Body of pancreas (tissue), 4 donors: ENCODE measurements at regions not wholly inside any gene's neighbourhood (a gene's known extent, or its start where the extent isn't known, plus 50 kb on each side); places are given as distances from the start of the nearest gene placed in this dataset.

Source experiments
- ATAC-seq: fragments of 150-250 bp; one replicate; pipeline ENCODE4 v1.9.1; 2016
- DNase-seq, 4 donors: peaks; one replicate each; pipeline ENCODE4 v3.0.0-alpha.2; 2019
- H3K27ac ChIP-seq, 4 donors: fragments of 200-600 bp; sonication (generic); 1 replicate in 3 of 4; 2 replicates in 1 of 4; pipeline versions ENCODE4 v1.5.1 to v1.6.1; 2016 to 2019; ENCODE audit warnings: mild to moderate bottlenecking in 1 of 4, mixed read lengths in 1 of 4, moderate library complexity in 1 of 4
- H3K27me3 ChIP-seq, 2 donors: fragments of 200-600 bp; sonication (generic); one replicate each; pipeline ENCODE4 v1.6.0; 2016; ENCODE audit warnings: mild to moderate bottlenecking in 1 of 2
- H3K36me3 ChIP-seq, 2 donors: fragments of 200-600 bp; sonication (generic); replicated peaks in 1 of 2; 2 replicates each; pipeline ENCODE4 v1.5.1; 2016; ENCODE audit warnings: low read depth in 2 of 2; ENCODE audit not compliant: insufficient read depth in 1 of 2
- H3K4me1 ChIP-seq: fragments of 200-600 bp; sonication (generic); one replicate; pipeline ENCODE4 v1.6.0; 2016
- H3K4me3 ChIP-seq, 2 donors: fragments of 200-600 bp; sonication (generic); 1 replicate in 1 of 2; 2 replicates in 1 of 2; pipeline ENCODE4 v1.5.1; 2016 to 2019
- H3K9me3 ChIP-seq, 3 donors: fragments of 200-600 bp; sonication (generic); 1 replicate in 2 of 3; 2 replicates in 1 of 3; pipeline ENCODE4 v1.5.1; 2016
- POLR2A ChIP-seq, 3 donors: fragments of 450-650 bp; IDR thresholded peaks; one replicate each; pipeline ENCODE4 v1.6.1; 2016; ENCODE audit warnings: antibody characterized with exemption in 3 of 3, mild to moderate bottlenecking in 2 of 3
- WGBS, 2 donors: methylation state at CpG; one replicate each; pipeline ENCODE4 v1.1.5; 2017; 5-methylcytosine and 5-hydroxymethylcytosine counted together
- intact Hi-C: fragments of 100-400 bp; cut with DNase I; formaldehyde crosslinking; loops from one replicate; pipeline ENCODE4 v1.15.1; 2023
- TF ChIP-seq, protein P1 (sequence below), 7 experiments: fragments of 450-650 bp in 4 of 7; fragments of 200-600 bp in 3 of 7; sonication (generic) in 3 of 7; IDR thresholded peaks; one replicate each; pipeline ENCODE4 v1.5.1; 2016 to 2019; ENCODE audit warnings: antibody characterized with exemption in 7 of 7

DNA sequence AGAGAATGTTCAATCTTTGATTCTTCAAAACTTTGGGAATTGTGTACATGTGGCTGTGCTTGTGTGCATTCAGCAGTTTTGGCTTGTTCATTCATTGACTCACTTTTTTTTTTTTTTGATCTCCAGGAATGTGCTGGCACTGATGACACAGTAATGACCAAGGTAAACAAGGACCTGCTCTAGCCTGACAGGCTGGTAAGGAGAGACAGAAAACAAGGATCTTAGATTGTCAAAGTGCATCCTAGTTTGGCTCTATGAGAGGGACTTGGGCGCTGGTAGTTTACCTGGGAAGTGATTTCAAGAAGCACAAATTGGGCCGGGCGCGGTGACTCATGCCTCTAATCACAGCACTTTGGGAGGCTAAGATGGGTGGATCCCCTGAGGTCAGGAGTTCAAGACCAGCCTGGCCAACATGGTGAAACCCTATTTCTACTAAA, 233.1 kb upstream of the WSCD1 start:
- intact Hi-C loops: no loop called here
- Histone ChIP-seq H3K27me3 (no peaks in the 10 kb centered on the region), H3K4me3 (no peak overlapping the region), H3K27ac (no peak overlapping the region), H3K4me1 (no peaks in the 10 kb centered on the region), H3K36me3 (no peaks in the 10 kb centered on the region), H3K9me3 (no peaks in the 10 kb centered on the region)
- WGBS, 2 donors: 85 to 94% methylated on average over 4 of the region's 4 CpGs
- DNase-seq (no peak), ATAC-seq (no peak)
- no peak for TF ChIP-seq POLR2A (IDR thresholded peaks at IDR 0.05)
- TF ChIP-seq, protein P1, sequence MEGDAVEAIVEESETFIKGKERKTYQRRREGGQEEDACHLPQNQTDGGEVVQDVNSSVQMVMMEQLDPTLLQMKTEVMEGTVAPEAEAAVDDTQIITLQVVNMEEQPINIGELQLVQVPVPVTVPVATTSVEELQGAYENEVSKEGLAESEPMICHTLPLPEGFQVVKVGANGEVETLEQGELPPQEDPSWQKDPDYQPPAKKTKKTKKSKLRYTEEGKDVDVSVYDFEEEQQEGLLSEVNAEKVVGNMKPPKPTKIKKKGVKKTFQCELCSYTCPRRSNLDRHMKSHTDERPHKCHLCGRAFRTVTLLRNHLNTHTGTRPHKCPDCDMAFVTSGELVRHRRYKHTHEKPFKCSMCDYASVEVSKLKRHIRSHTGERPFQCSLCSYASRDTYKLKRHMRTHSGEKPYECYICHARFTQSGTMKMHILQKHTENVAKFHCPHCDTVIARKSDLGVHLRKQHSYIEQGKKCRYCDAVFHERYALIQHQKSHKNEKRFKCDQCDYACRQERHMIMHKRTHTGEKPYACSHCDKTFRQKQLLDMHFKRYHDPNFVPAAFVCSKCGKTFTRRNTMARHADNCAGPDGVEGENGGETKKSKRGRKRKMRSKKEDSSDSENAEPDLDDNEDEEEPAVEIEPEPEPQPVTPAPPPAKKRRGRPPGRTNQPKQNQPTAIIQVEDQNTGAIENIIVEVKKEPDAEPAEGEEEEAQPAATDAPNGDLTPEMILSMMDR (IDR thresholded peaks at IDR 0.05): no peak

DNA sequence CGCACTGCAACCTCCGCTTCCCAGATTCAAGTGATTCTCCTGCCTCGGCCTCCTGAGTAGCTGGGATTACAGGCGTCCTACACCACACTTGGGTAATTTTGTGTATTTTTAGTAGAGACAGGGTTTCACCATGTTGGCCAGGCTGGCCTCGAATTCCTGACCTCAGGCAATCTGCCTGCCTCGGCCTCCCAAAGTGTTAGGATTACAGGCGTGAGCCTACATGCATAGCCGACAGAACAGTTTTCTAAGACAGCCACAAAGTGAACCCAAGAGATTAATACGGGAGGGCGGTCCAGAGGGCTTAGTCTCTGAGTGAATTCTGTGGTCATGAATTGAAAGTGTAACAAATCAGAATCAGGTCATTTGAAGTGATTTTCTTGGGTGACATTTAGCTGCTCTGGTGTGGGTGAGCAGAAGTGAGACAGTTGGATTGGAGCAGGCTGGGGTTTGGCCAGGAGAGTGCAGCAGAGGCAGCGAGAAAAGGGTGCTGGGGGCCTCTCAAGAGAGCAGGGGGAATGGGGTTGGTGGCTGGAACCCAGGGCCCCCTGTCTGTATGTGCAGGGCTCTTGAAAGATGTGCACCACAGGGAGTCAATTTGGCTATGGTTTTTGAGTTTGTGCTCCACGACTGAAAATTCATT, 231.4 kb upstream of the WSCD1 start:
- 67 to 70% methylated on average over 9 to 12 of the region's 12 CpGs for WGBS, 2 donors
- no peak overlapping the region for H3K27ac ChIP-seq
- no peak for ATAC-seq

DNA sequence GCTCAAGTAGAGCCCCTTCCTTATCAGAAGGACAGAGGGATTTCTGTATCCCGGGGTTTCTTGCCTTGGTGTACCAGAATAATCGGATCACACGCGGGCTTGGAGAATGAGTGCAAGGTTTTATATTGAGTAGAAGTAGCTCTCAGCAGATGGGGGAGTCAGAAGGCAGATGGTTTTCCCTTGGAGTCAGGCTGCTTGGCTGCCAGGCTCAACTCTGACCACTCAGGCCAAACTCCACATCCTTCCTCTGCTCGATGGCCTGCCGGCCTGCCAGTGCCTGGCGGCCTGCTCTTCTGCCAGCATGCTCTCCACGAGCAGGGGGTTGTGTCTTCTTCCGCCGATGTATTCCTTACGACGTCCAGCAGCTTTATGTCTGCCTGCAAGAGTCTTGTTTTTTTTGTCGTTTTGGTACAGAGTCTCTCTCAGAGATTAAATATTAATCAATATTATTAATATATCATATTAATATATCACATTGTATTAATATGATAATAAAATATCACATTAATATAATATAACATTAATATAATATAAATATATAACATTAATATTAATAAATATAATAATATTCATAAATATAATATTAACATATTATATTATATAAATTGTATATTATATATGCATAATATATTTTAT, 229.2 kb upstream of the WSCD1 start:
- H3K36me3 ChIP-seq: no peaks in the 10 kb centered on the region
- H3K4me3 ChIP-seq: no peak overlapping the region
- no peak for ATAC-seq
- no peak overlapping the region for H3K27ac ChIP-seq
- no peaks in the 10 kb centered on the region for H3K4me1 ChIP-seq
- DNase-seq: no peak
- H3K27me3 ChIP-seq: no peaks in the 10 kb centered on the region
- WGBS, 2 donors: 78 to 81% methylated on average over 13 of the region's 13 CpGs
- intact Hi-C loops: no loop called here
- TF ChIP-seq, protein P1 (IDR thresholded peaks at IDR 0.05): no peak
- H3K9me3 ChIP-seq: no peaks in the 10 kb centered on the region

More for the DNA sequence above, 231.4 kb upstream of the WSCD1 start:
- intact Hi-C loops: no loop called here
- H3K4me3 ChIP-seq: no peak overlapping the region
- H3K36me3 ChIP-seq: no peaks in the 10 kb centered on the region
- no peak for DNase-seq
- no peaks in the 10 kb centered on the region for H3K9me3 ChIP-seq
- H3K27me3 ChIP-seq: no peaks in the 10 kb centered on the region
- no peak for TF ChIP-seq POLR2A (IDR thresholded peaks at IDR 0.05)
- TF ChIP-seq, protein P1 (IDR thresholded peaks at IDR 0.05): no peak
- H3K4me1 ChIP-seq: no peaks in the 10 kb centered on the region

DNA sequence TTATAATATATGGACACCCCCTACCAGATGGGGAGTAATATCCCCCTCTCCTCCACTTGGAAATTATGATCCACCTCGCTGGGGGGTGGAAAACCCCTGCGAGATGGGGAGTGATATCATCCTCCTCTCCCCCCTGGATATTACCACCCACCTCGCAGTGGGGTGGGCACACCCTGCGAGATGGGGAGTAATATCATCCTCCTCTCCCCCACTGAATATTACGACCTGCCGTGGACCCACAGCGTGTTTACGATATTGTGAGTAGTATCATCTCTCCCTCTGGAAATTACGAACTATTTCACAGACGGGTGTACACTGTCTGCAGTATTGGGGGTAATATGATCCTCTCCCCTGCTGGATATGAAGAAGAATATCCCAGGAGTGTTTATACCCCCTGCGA, 228.3 kb upstream of the WSCD1 start:
- Histone ChIP-seq H3K36me3 (no peaks in the 10 kb centered on the region), H3K4me3 (no peak overlapping the region), H3K9me3 (no peaks in the 10 kb centered on the region), H3K27ac (no peak overlapping the region), H3K4me1 (no peaks in the 10 kb centered on the region), H3K27me3 (no peaks in the 10 kb centered on the region)
- intact Hi-C loops: no loop called here
- WGBS, 2 donors: 72 to 79% methylated on average over 11 of the region's 11 CpGs
- ATAC-seq (no peak), DNase-seq (no peak)
- TF ChIP-seq POLR2A (IDR thresholded peaks at IDR 0.05): no peak
- TF ChIP-seq, protein P1 (IDR thresholded peaks at IDR 0.05): no peak
